Type B pancreatic cell (in vitro differentiated cells): ENCODE measurements at regions not wholly inside any gene's neighbourhood (a gene's known extent, or its start where the extent isn't known, plus 50 kb on each side); places are given as distances from the start of the nearest gene placed in this dataset.

Experiments used
- DNase-seq: peaks from one replicate; pipeline ENCODE4 v3.0.0; 2021; ENCODE audit warnings: mixed read lengths; ENCODE audit not compliant: unreplicated experiment; ENCODE audit errors: extremely low spot score
- H3K27ac Mint-ChIP-seq: 2 replicates; pipeline ENCODE4 v1.8.0; 2021; ENCODE audit warnings: mild to moderate bottlenecking, mixed read lengths
- H3K27me3 Mint-ChIP-seq: 2 replicates; pipeline ENCODE4 v1.8.0; 2021; ENCODE audit warnings: mixed read lengths
- H3K36me3 Mint-ChIP-seq: 2 replicates; pipeline ENCODE4 v1.8.0; 2021; ENCODE audit warnings: mixed read lengths
- H3K4me1 Mint-ChIP-seq: one replicate; pipeline ENCODE4 v1.8.0; 2021; ENCODE audit warnings: mixed read lengths; ENCODE audit not compliant: unreplicated experiment
- H3K4me3 Mint-ChIP-seq: 2 replicates; pipeline ENCODE4 v1.8.0; 2021; ENCODE audit warnings: mild to moderate bottlenecking, mixed read lengths
- H3K9me3 Mint-ChIP-seq: 2 replicates; pipeline ENCODE4 v1.8.0; 2021; ENCODE audit warnings: mixed read lengths
- TF ChIP-seq, protein P1 (sequence below): fragments of 200-600 bp; sonication (generic); conservative IDR thresholded peaks from 2 replicates; pipeline ENCODE4 v1.5.0; 2021; ENCODE audit warnings: antibody characterized with exemption, mild to moderate bottlenecking

DNA sequence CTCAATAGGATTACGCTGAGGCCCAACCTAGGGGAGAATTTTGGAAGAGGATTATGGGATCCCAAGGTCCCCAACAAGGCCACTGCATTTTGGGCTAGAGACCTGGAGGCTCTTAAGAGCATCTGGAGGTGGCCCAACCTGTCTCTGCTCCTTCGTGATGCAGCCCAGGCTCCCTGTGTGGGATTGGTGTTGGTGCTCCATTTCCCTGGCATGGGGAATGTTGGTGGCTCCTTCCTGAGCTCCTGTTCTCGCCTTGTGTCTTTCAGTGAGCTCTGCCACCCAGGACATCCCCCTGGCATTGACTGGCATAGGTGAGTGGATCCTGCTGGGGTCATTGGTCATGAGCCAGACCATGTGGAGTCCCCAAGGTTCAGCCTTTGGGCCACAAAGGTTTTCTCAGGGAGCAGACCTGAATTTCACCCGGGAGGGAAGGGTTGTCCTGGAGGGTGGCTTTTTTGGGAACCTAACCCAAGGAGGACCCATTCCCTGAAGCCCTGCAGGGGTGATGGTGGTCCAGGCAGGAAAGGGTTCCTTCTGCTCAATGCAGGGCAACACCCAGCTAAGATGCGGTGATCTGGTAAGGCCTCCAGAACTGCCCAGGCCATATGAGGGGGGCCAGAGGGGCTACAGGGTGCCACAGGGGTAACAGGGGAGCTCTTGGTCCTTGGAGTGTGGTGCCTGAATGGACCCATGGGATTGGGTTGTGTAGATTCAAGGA is 202.5 kb downstream of the UBE3A start:
- Mint-ChIP-seq H3K4me1 (no peaks in the 10 kb centered on the region), H3K27ac (no peak overlapping the region), H3K9me3 (no peaks in the 10 kb centered on the region), H3K27me3 (no peaks in the 10 kb centered on the region), H3K4me3 (no peak overlapping the region), H3K36me3 (no peaks in the 10 kb centered on the region)
- DNase-seq = no peak
- TF ChIP-seq, protein P1, sequence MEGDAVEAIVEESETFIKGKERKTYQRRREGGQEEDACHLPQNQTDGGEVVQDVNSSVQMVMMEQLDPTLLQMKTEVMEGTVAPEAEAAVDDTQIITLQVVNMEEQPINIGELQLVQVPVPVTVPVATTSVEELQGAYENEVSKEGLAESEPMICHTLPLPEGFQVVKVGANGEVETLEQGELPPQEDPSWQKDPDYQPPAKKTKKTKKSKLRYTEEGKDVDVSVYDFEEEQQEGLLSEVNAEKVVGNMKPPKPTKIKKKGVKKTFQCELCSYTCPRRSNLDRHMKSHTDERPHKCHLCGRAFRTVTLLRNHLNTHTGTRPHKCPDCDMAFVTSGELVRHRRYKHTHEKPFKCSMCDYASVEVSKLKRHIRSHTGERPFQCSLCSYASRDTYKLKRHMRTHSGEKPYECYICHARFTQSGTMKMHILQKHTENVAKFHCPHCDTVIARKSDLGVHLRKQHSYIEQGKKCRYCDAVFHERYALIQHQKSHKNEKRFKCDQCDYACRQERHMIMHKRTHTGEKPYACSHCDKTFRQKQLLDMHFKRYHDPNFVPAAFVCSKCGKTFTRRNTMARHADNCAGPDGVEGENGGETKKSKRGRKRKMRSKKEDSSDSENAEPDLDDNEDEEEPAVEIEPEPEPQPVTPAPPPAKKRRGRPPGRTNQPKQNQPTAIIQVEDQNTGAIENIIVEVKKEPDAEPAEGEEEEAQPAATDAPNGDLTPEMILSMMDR = no peak

DNA sequence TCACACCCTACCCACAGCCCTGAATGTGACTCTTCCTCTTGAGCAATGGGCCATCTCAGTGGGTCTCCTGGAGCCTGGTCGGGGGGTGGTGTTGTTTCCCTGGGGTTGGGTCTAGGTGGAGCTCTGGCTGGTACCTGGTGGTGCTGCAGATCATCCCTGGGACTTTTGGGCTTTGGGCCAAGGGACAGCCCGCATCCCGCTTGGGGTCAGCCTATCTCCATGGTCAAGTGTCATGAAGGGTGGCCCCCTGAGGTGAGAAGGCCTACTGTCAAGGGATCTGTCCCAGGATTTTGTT is 202.0 kb downstream of the UBE3A start:
- H3K9me3 Mint-ChIP-seq = no peaks in the 10 kb centered on the region

DNA sequence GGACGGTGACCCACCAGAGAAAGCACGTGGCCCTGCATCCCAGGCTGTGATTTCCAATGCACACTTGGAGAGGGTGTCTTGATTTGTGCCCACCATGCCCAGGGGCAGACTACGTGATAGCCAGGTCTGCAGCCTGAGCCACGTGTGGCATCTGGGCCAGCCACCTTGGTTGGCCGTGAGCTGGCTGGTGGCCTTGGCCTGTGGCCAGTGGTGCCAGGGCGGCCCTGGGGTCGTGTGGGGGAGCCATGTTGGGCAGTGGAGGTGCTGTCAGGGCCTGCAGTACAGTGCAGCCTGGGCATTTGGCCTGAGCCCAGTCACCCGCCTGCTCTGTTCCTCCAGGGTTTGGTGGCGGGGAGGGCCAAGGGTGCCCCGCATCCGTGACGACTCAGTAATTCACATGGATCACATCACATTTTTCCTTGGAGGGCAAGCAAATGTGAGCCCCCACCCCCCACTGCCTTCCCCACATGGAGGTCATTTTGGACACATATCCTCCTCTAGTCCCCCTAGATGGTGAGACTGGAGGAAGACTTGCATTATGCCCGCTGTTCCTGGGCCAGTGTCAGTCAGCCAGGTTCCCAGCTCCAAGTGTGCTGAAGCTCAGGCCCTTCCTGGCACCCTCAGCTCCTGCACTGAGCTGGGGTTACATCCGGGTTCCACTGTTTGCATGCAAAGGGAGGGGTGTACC is 201.4 kb downstream of the UBE3A start:
- no peaks in the 10 kb centered on the region for H3K36me3 Mint-ChIP-seq
- no peaks in the 10 kb centered on the region for H3K27me3 Mint-ChIP-seq
- H3K27ac Mint-ChIP-seq = no peak overlapping the region
- DNase-seq = no peak
- no peaks in the 10 kb centered on the region for H3K4me1 Mint-ChIP-seq
- TF ChIP-seq, protein P1 = no peak
- H3K9me3 Mint-ChIP-seq = no peaks in the 10 kb centered on the region
- H3K4me3 Mint-ChIP-seq = no peak overlapping the region

More for the DNA sequence above, 202.0 kb downstream of the UBE3A start:
- TF ChIP-seq, protein P1 = no peak
- Mint-ChIP-seq H3K27ac (no peak overlapping the region), H3K4me3 (no peak overlapping the region), H3K27me3 (no peaks in the 10 kb centered on the region), H3K4me1 (no peaks in the 10 kb centered on the region), H3K36me3 (no peaks in the 10 kb centered on the region)
- no peak for DNase-seq

DNA sequence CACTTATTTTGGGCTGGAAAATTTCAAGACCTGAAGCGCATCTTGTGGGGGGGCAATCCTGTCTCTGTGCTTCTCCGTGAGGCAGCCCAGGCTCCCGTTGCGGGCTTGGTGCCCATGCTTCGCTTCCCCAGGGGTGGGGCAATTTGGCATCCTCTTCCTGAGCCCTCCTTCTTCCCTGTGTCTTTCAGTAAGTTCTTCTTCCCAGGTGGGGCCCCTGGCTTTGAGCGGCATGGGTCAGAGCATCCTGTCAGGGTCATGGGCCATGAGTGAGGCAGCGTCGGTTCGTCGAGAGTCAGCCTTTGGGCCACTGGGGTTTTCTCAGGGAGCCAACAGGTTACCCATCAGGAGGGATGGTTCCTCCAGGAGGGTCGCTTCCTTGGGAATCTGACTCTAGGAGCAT is 200.7 kb downstream of the UBE3A start:
- Mint-ChIP-seq H3K27ac (no peak overlapping the region), H3K4me3 (no peak overlapping the region), H3K4me1 (no peaks in the 10 kb centered on the region), H3K27me3 (no peaks in the 10 kb centered on the region), H3K9me3 (no peaks in the 10 kb centered on the region), H3K36me3 (no peaks in the 10 kb centered on the region)
- TF ChIP-seq, protein P1 = no peak
- DNase-seq = no peak

DNA sequence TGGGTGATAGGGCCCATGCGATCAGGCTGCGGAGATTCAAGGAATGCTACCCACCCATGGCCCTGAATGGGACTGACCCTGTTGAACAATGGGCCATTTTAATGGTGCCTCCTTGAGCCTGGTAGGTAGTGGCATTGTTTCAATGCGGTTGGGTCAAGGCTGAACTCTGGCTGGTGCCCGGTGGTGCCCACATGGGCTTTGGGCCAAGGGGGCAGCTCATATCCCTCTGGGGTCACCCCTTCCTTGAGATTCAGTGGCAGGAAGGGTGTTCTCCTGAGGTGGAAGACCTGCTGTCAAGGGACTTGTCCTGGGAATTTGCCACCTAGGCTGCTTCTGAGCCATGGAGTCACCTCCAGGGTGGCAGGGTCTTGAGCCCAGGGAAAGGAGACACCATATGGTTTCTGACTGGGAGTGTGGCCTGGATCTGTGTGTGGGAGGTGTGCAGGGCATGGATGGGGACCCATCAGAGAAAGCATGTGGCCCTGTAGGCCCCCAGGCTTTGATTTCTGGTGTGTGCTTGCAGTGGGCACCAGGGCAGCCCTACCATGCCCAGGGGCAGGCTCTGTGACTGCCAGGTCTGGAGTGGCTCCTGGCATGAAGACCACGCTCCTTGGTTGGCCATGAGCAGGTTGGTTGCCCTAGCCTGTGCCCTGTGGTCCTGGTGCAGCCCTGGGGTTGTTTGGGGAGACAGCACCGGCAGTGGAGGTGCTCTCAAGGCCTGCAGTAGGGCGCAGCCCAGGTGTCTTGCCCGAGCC is 199.9 kb downstream of the UBE3A start:
- Mint-ChIP-seq H3K9me3 (no peaks in the 10 kb centered on the region), H3K4me3 (no peak overlapping the region), H3K27ac (no peak overlapping the region), H3K27me3 (no peaks in the 10 kb centered on the region), H3K36me3 (no peaks in the 10 kb centered on the region), H3K4me1 (no peaks in the 10 kb centered on the region)
- TF ChIP-seq, protein P1 = no peak
- no peak for DNase-seq
